DMS53 (cell line): ENCODE measurements at regions not wholly inside any gene's neighbourhood (a gene's known extent, or its start where the extent isn't known, plus 50 kb on each side); places are given as distances from the start of the nearest gene placed in this dataset.

Source experiments
- DNase-seq: peaks from one replicate; lab custom pipeline; 2025; lab: John Stamatoyannopoulos, UW

- DNase-seq, result no peak
These were observed 129.8 kb downstream of the UGT8 start for GRCh38 chr4:114728426-114728825.

DNA sequence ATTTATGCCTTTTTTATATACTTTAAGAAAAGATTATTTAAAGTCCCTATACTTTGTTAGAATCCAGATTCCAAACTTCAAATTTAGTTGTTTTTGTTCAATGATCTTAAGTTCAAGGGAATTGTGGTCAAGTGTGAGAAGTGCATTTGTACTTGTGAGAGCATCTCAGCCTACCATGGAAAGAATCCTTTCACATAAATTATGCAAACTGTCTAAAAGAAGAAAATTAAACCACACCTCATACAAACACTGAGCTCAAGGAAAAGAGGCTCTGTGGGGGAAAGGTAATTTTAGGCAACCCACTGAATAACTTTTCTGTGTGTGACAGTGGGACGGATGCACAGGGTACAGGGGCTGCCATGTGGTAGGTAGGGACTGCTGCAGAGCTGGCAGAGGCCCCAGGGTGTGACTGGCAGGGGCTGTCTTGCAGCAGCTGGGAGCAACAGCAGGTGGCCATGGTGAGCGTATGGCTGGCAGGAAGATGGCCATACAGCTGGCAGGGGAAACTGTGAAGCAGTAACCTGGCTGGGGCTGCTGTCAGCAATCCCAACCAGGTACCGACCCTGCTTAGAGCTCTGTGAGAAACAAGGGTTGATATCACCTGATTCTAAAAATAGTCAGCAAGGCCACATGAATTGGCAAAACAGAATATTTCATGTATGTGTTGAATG is 130.6 kb downstream of the UGT8 start:
- DNase-seq, result no peak

GRCh38 chr4:114734594-114734993 is 136.0 kb downstream of the UGT8 start:
- DNase-seq, result no peak

GRCh38 chr4:114752391-114753165 is 154.0 kb downstream of the UGT8 start:
- no peak for DNase-seq

GRCh38 chr4:114754616-114755015 is 156.0 kb downstream of the UGT8 start:
- DNase-seq, result peak; percentile 46

- DNase-seq, result no peak
These were observed 159.5 kb downstream of the UGT8 start for GRCh38 chr4:114758066-114758465.

DNA sequence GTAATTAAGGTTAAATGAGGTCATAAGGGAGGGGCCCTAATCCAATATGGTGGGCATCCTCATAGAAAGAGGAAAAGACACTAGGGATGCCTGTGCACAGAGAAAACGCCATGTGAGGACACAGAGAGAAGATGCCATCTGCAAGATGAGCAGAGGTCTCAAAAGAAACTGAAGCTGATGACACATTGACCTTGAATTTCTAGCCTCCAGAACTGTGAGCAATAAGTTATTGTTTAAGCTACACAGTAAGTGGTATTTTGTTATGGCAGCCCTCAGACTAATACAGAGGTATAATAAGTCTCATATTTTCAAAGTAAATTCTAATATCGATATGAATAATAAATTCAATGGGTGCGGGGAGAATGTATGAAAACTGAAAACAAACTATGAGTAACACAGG is 169.9 kb downstream of the UGT8 start:
- no peak for DNase-seq

- DNase-seq, result no peak
These were observed 172.0 kb downstream of the UGT8 start for GRCh38 chr4:114770624-114771023.

DNA sequence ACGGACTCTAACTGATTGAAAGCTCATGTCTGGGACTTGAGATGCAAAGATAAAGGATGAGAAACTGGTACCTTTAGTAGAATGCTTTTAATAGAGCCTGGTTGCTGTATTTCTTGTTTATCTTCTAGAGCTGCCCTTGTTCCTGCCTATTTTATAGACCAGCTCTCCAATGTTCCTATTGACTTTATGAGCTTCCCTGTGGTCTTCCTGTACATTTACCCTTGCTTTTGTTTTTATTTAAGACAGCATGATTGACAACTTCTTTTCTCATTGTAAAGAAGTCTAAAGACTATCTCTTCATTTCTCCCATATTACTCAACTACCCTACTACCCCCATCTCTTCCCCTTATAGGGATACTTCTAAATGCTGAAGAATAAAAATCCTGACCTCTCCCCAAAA is 174.7 kb downstream of the UGT8 start:
- DNase-seq, result no peak
